CD8-positive, alpha-beta memory T cell (primary cell): ENCODE measurements at regions not wholly inside any gene's neighbourhood (a gene's known extent, or its start where the extent isn't known, plus 50 kb on each side); places are given as distances from the start of the nearest gene placed in this dataset.

Experiments used
- CTCF ChIA-PET: fragments of 350-600 bp; sonication (Branson Sonifier 250); formaldehyde crosslinking; loops from one replicate; lab custom pipeline; 2021; ENCODE audit warnings: antibody characterized with exemption; lab: Charles Lee
- POLR2A ChIA-PET: fragments of 350-600 bp; sonication (Branson Sonifier 250); formaldehyde crosslinking; loops from one replicate; lab custom pipeline; 2021; ENCODE audit warnings: antibody characterized with exemption; lab: Charles Lee
- DNase-seq, 5 donors: peaks; one replicate each; pipeline versions ENCODE4 v3.0.0 to v3.0.0-alpha.2; 2020 to 2022; ENCODE audit warnings: mixed read lengths in 1 of 5
- H3K27ac ChIP-seq: one replicate; pipeline ENCODE4 v1.7.0; 2013; ENCODE audit warnings: low read depth, mild to moderate bottlenecking, low read length, moderate library complexity
- H3K27me3 ChIP-seq: 2 replicates; pipeline ENCODE4 v1.7.0; 2013; ENCODE audit warnings: low read length, mild to moderate bottlenecking; ENCODE audit not compliant: insufficient read depth, poor library complexity, severe bottlenecking
- H3K36me3 ChIP-seq: 2 replicates; pipeline ENCODE4 v1.7.0; 2013; ENCODE audit warnings: mild to moderate bottlenecking, low read length, moderate library complexity; ENCODE audit not compliant: insufficient read depth
- H3K4me1 ChIP-seq: 2 replicates; pipeline ENCODE4 v1.7.0; 2013; ENCODE audit warnings: mild to moderate bottlenecking, low read length, moderate library complexity; ENCODE audit not compliant: insufficient read depth
- H3K4me3 ChIP-seq: 2 replicates; pipeline ENCODE4 v1.7.0; 2013; ENCODE audit warnings: mild to moderate bottlenecking, low read length
- H3K9me3 ChIP-seq: 2 replicates; pipeline ENCODE4 v1.7.0; 2013; ENCODE audit warnings: mild to moderate bottlenecking, low read length
- H3K27ac Mint-ChIP-seq, 8 donors: one replicate each; pipeline ENCODE4 v1.8.0; 2020 to 2021; ENCODE audit warnings: mixed read lengths in 8 of 8, mild to moderate bottlenecking in 6 of 8, inconsistent platforms in 3 of 8, moderate library complexity in 3 of 8
- H3K27me3 Mint-ChIP-seq, 2 donors: one replicate each; pipeline ENCODE4 v1.8.0; 2020 to 2021; ENCODE audit warnings: mixed read lengths in 2 of 2, mild to moderate bottlenecking in 1 of 2, moderate library complexity in 1 of 2
- H3K36me3 Mint-ChIP-seq, 3 donors: one replicate each; pipeline ENCODE4 v1.8.0; 2020 to 2021; ENCODE audit warnings: mixed read lengths in 3 of 3, inconsistent platforms in 1 of 3, mild to moderate bottlenecking in 1 of 3
- H3K4me1 Mint-ChIP-seq, 3 donors: one replicate each; pipeline ENCODE4 v1.8.0; 2020 to 2021; ENCODE audit warnings: mixed read lengths in 3 of 3, inconsistent platforms in 1 of 3, mild to moderate bottlenecking in 1 of 3
- H3K4me3 Mint-ChIP-seq, 7 donors: one replicate each; pipeline ENCODE4 v1.8.0; 2020 to 2021; ENCODE audit warnings: mixed read lengths in 7 of 7, mild to moderate bottlenecking in 6 of 7, moderate library complexity in 4 of 7, inconsistent platforms in 2 of 7
- H3K9me3 Mint-ChIP-seq, 5 donors: one replicate each; pipeline ENCODE4 v1.8.0; 2020 to 2022; ENCODE audit warnings: mixed read lengths in 5 of 5, mild to moderate bottlenecking in 3 of 5, moderate library complexity in 2 of 5, inconsistent platforms in 1 of 5

- H3K4me1 Mint-ChIP-seq = no peaks in the 10 kb centered on the region
- Histone ChIP-seq H3K9me3 (no peaks in the 10 kb centered on the region), H3K27ac (no peak overlapping the region), H3K4me1 (no peaks in the 10 kb centered on the region), H3K4me3 (no peak overlapping the region), H3K36me3 (no peaks in the 10 kb centered on the region), H3K27me3 (no peaks in the 10 kb centered on the region)
- peaks cover 0 to 9% (median 3%) of the 10 kb centered on the region in 5 donors for H3K9me3 Mint-ChIP-seq
- no peak overlapping the region for H3K4me3 Mint-ChIP-seq
- no peaks in the 10 kb centered on the region for H3K36me3 Mint-ChIP-seq
- H3K27me3 Mint-ChIP-seq = no peaks in the 10 kb centered on the region
- ChIA-PET CTCF (no interaction called here), POLR2A (no interaction called here)
- no peak for DNase-seq
- H3K27ac Mint-ChIP-seq = no peak overlapping the region
Observed at GRCh38 chr4:133802359-133803140, 399.0 kb downstream of the PABPC4L start.

DNA sequence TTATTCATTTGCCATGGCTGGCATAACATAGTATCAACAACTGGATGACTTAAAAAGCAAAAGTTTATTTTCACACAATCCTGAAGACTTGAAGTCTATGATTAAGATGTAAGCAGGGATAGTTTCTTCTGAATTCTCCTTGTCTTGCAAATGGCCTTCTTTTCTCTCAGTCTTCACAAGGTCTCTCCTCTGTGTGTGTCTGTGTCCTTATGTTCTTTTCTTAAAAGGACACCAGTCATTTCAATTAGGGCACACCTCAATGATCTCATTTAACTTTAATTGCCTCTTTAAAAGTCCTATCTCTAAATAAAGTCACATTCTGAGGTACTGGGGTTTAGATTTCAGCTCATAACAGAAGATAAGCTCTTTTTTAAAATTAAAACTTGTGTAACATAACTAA is 399.7 kb downstream of the PABPC4L start:
- Histone ChIP-seq H3K36me3 (no peaks in the 10 kb centered on the region), H3K27me3 (no peaks in the 10 kb centered on the region), H3K4me3 (no peak overlapping the region), H3K9me3 (no peaks in the 10 kb centered on the region), H3K4me1 (no peaks in the 10 kb centered on the region), H3K27ac (no peak overlapping the region)
- CTCF ChIA-PET = no interaction called here
- Mint-ChIP-seq H3K4me1 (no peaks in the 10 kb centered on the region), H3K4me3 (no peak overlapping the region), H3K27ac (no peak overlapping the region), H3K27me3 (no peaks in the 10 kb centered on the region), H3K9me3 (peaks cover under 1 to 9% (median 3%) of the 10 kb centered on the region in 5 donors), H3K36me3 (no peaks in the 10 kb centered on the region)
- POLR2A ChIA-PET = no interaction called here
- no peak for DNase-seq

DNA sequence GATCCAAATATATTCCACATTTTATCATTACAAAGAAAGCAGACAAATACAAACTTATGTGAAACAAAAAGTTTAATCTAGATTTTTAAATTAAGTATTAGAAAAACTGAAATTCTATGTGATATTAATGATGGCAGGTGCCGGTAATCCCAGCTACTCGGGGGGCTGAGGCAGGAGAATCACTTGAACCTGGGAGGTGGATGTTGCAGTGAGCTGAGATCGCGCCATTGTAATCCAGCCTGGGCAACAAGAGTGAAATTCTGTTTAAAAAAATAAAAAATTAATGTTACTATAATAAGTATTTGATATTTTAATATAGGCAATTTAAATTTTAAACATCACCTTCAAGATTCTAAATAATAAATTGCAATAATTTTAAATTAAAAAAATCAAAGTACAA is 400.6 kb downstream of the PABPC4L start:
- H3K27me3 ChIP-seq = no peaks in the 10 kb centered on the region
- Mint-ChIP-seq H3K4me1 (no peaks in the 10 kb centered on the region), H3K4me3 (no peak overlapping the region), H3K27ac (no peak overlapping the region), H3K9me3 (peaks cover 1 to 12% (median 3%) of the 10 kb centered on the region in 5 donors), H3K27me3 (no peaks in the 10 kb centered on the region), H3K36me3 (no peaks in the 10 kb centered on the region)
- ChIA-PET CTCF (no interaction called here), POLR2A (no interaction called here)
- H3K9me3 ChIP-seq = no peaks in the 10 kb centered on the region
- no peak for DNase-seq
- no peaks in the 10 kb centered on the region for H3K4me1 ChIP-seq
- no peaks in the 10 kb centered on the region for H3K36me3 ChIP-seq
- H3K27ac ChIP-seq = no peak overlapping the region
- H3K4me3 ChIP-seq = no peak overlapping the region

DNA sequence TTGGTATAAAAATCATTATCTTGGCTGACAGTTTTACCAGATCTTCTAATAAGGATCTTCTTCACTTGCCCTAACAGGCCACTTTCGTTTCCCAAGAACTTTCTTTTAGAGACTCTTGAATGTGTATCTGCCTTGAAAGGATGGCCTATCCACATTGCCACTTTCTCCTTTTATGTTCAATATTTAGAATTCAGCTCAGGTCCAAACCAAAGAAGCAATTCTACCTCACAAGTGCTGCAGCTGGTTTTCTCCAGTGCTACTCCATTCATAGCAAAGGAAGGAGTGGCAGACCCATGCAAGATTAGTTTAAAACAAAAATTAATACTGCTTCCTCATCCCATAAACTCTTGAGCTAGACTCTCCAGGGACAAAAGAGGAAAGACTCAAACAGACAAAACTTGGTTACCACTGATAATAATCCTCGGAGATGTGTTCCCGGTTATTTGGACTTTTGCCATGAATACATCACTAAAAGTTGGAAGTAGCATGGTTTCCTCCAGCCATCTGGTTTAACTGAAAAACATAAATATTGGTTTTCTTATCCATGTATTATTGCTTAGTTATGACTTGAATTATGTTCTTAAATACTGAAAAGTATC is 401.8 kb downstream of the PABPC4L start:
- Histone ChIP-seq H3K27me3 (no peaks in the 10 kb centered on the region), H3K9me3 (no peaks in the 10 kb centered on the region), H3K4me3 (no peak overlapping the region), H3K4me1 (no peaks in the 10 kb centered on the region), H3K27ac (no peak overlapping the region), H3K36me3 (no peaks in the 10 kb centered on the region)
- Mint-ChIP-seq H3K27me3 (no peaks in the 10 kb centered on the region), H3K36me3 (no peaks in the 10 kb centered on the region), H3K27ac (no peak overlapping the region), H3K4me3 (no peak overlapping the region), H3K9me3 (peaks cover 0 to 12% (median 3%) of the 10 kb centered on the region in 5 donors), H3K4me1 (no peaks in the 10 kb centered on the region)
- no peak for DNase-seq
- POLR2A ChIA-PET = no interaction called here
- CTCF ChIA-PET = no interaction called here

DNA sequence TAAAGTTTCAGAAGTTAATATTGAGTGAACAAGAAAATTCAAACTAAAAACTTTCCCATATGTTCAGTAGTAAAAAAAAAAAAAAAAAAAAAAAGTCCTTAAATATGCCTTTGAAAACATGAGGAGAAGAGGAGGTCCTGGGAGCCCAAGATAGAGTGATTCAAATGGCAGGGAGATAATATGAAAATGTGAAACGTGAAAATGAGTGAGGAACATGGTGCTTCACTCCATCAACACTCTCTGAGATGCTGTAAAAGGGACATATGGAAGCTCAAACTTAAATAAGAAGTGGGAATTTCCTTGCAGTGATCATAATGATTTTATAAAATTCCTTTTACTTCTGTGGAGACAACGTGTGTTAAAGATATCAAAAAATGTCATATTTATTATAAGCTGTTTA is 423.9 kb downstream of the PABPC4L start:
- Histone ChIP-seq H3K27me3 (no peaks in the 10 kb centered on the region), H3K9me3 (no peaks in the 10 kb centered on the region), H3K27ac (no peak overlapping the region), H3K4me1 (no peaks in the 10 kb centered on the region), H3K36me3 (no peaks in the 10 kb centered on the region), H3K4me3 (no peak overlapping the region)
- Mint-ChIP-seq H3K27ac (no peak overlapping the region), H3K27me3 (no peaks in the 10 kb centered on the region), H3K4me1 (no peaks in the 10 kb centered on the region), H3K9me3 (peaks cover 0 to 44% (median 2%) of the 10 kb centered on the region in 5 donors), H3K4me3 (no peak overlapping the region), H3K36me3 (no peaks in the 10 kb centered on the region)
- ChIA-PET POLR2A (no interaction called here), CTCF (no interaction called here)
- no peak for DNase-seq

DNA sequence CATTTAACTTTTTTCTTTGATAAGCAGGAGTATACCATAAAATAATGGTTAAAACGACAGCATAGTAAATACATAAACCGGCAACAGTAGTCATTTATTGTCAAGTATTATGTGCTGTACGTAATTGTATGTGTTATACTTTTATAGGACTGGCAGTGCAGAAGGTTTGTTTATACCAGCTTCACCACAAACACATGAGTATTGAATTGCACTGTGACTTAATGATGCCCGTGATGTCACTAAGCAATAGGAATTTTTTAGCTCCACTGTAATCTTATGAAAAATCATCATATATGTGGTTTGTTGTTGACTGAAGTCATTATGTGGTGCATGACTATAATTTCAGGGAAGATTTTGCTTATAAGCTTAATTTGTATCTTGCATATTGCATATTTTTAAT is 424.6 kb downstream of the PABPC4L start:
- no peak for DNase-seq
- CTCF ChIA-PET = no interaction called here
- Mint-ChIP-seq H3K4me1 (no peaks in the 10 kb centered on the region), H3K27ac (no peak overlapping the region), H3K4me3 (no peak overlapping the region), H3K36me3 (no peaks in the 10 kb centered on the region), H3K9me3 (peaks cover 0 to 38% (median 2%) of the 10 kb centered on the region in 5 donors), H3K27me3 (no peaks in the 10 kb centered on the region)
- H3K27ac ChIP-seq = no peak overlapping the region
- H3K36me3 ChIP-seq = no peaks in the 10 kb centered on the region
- H3K27me3 ChIP-seq = no peaks in the 10 kb centered on the region
- no peak overlapping the region for H3K4me3 ChIP-seq
- H3K4me1 ChIP-seq = no peaks in the 10 kb centered on the region
- POLR2A ChIA-PET = no interaction called here
- H3K9me3 ChIP-seq = no peaks in the 10 kb centered on the region

- Histone ChIP-seq H3K27ac (no peak overlapping the region), H3K36me3 (no peaks in the 10 kb centered on the region), H3K27me3 (no peaks in the 10 kb centered on the region), H3K9me3 (no peaks in the 10 kb centered on the region), H3K4me1 (no peaks in the 10 kb centered on the region), H3K4me3 (no peak overlapping the region)
- DNase-seq = no peak
- no peak overlapping the region for H3K4me3 Mint-ChIP-seq
- peaks cover under 1 to 38% (median 2%) of the 10 kb centered on the region in 5 donors for H3K9me3 Mint-ChIP-seq
- CTCF ChIA-PET = no interaction called here
- no peaks in the 10 kb centered on the region for H3K4me1 Mint-ChIP-seq
- H3K27ac Mint-ChIP-seq = no peak overlapping the region
- POLR2A ChIA-PET = no interaction called here
- H3K27me3 Mint-ChIP-seq = no peaks in the 10 kb centered on the region
- H3K36me3 Mint-ChIP-seq = no peaks in the 10 kb centered on the region
Observed at GRCh38 chr4:133776503-133776902, 425.1 kb downstream of the PABPC4L start.

DNA sequence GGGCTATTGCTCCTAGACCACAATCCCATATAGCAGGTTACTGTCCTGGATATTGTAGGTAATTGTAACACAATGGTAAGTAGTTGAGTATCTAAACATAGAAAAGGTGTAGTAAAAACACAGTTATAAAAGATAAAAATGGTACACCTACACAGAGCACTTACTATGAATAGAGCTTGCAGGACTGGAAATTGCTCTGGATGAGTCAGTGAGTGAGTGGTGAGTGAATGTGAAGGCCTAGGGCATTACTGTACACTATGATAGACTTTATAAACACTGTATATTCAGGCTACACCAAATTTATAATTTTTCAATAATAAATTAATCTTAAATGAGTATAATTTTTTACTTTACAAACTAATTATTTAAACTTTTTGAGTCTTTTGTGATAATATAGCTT is 425.7 kb downstream of the PABPC4L start:
- Mint-ChIP-seq H3K4me1 (no peaks in the 10 kb centered on the region), H3K36me3 (no peaks in the 10 kb centered on the region), H3K9me3 (peaks cover 2 to 31% (median 4%) of the 10 kb centered on the region in 5 donors), H3K27me3 (no peaks in the 10 kb centered on the region), H3K4me3 (no peak overlapping the region), H3K27ac (no peak overlapping the region)
- POLR2A ChIA-PET = no interaction called here
- no peaks in the 10 kb centered on the region for H3K4me1 ChIP-seq
- CTCF ChIA-PET = no interaction called here
- no peaks in the 10 kb centered on the region for H3K9me3 ChIP-seq
- no peak overlapping the region for H3K27ac ChIP-seq
- H3K4me3 ChIP-seq = no peak overlapping the region
- DNase-seq = no peak
- H3K27me3 ChIP-seq = no peaks in the 10 kb centered on the region
- no peaks in the 10 kb centered on the region for H3K36me3 ChIP-seq
